ENCODE measurements at regions not wholly inside any gene's neighbourhood (a gene's known extent, or its start where the extent isn't known, plus 50 kb on each side); places are given as distances from the start of the nearest gene placed in this dataset.

GRCh38 chr5:2562036-2562435, 189.4 kb downstream of the IRX2 start:
- no peaks in the 10 kb centered on the region for H3K27me3 ChIP-seq
- H3K4me3 ChIP-seq: no peak overlapping the region
- no peak for TF ChIP-seq CTCF (IDR thresholded peaks at IDR 0.05)
- no peak overlapping the region for H3K27ac ChIP-seq
- H3K36me3 ChIP-seq: no peaks in the 10 kb centered on the region
- no peaks in the 10 kb centered on the region for H3K9me3 ChIP-seq
- no peak for DNase-seq (ENCODE audit: low spot score)
- no peaks in the 10 kb centered on the region for H3K4me1 ChIP-seq

GRCh38 chr5:2560435-2560834, 191.0 kb downstream of the IRX2 start:
- no peaks in the 10 kb centered on the region for H3K4me1 ChIP-seq
- no peaks in the 10 kb centered on the region for H3K36me3 ChIP-seq
- no peak for DNase-seq (ENCODE audit: low spot score)
- no peak for TF ChIP-seq CTCF (IDR thresholded peaks at IDR 0.05)
- H3K4me3 ChIP-seq: no peak overlapping the region
- no peak overlapping the region for H3K27ac ChIP-seq
- H3K9me3 ChIP-seq: no peaks in the 10 kb centered on the region
- H3K27me3 ChIP-seq: no peaks in the 10 kb centered on the region

- Histone ChIP-seq H3K27ac (no peak overlapping the region), H3K36me3 (no peaks in the 10 kb centered on the region), H3K27me3 (no peaks in the 10 kb centered on the region), H3K4me3 (no peak overlapping the region), H3K4me1 (no peaks in the 10 kb centered on the region), H3K9me3 (peaks cover 0 to 15% of the 10 kb centered on the region in 2 donors)
- no peak for TF ChIP-seq CTCF (IDR thresholded peaks at IDR 0.05)
- DNase-seq (ENCODE audit: low spot score): no peak
These were observed 194.0 kb downstream of the IRX2 start for GRCh38 chr5:2557435-2557834.

- Histone ChIP-seq H3K27me3 (no peaks in the 10 kb centered on the region), H3K36me3 (no peaks in the 10 kb centered on the region), H3K4me3 (no peak overlapping the region), H3K9me3 (peaks cover 0 to 15% of the 10 kb centered on the region in 2 donors), H3K27ac (no peak overlapping the region), H3K4me1 (no peaks in the 10 kb centered on the region)
- no peak for DNase-seq (ENCODE audit: low spot score)
- TF ChIP-seq CTCF (IDR thresholded peaks at IDR 0.05): no peak
These were observed 195.0 kb downstream of the IRX2 start for GRCh38 chr5:2556375-2556966.

GRCh38 chr5:2553611-2554010, 197.9 kb downstream of the IRX2 start:
- TF ChIP-seq CTCF (IDR thresholded peaks at IDR 0.05): no peak
- peaks cover 0 to 15% of the 10 kb centered on the region in 2 donors for H3K9me3 ChIP-seq
- no peak overlapping the region for H3K27ac ChIP-seq
- no peaks in the 10 kb centered on the region for H3K27me3 ChIP-seq
- H3K36me3 ChIP-seq: no peaks in the 10 kb centered on the region
- no peak overlapping the region for H3K4me3 ChIP-seq
- DNase-seq (ENCODE audit: low spot score): no peak
- no peaks in the 10 kb centered on the region for H3K4me1 ChIP-seq

- no peaks in the 10 kb centered on the region for H3K4me1 ChIP-seq
- TF ChIP-seq CTCF (IDR thresholded peaks at IDR 0.05): no peak
- peaks cover 0 to 15% of the 10 kb centered on the region in 2 donors for H3K9me3 ChIP-seq
- H3K4me3 ChIP-seq: no peak overlapping the region
- DNase-seq (ENCODE audit: low spot score): no peak
- H3K36me3 ChIP-seq: no peaks in the 10 kb centered on the region
- H3K27ac ChIP-seq: no peak overlapping the region
- no peaks in the 10 kb centered on the region for H3K27me3 ChIP-seq
These were observed 201.0 kb downstream of the IRX2 start for GRCh38 chr5:2550509-2550908.
